H1 (cell line): ENCODE measurements at regions not wholly inside any gene's neighbourhood (a gene's known extent, or its start where the extent isn't known, plus 50 kb on each side); places are given as distances from the start of the nearest gene placed in this dataset.

Experiments used
- CTCF ChIA-PET: fragments of 300-600 bp; sonication (Branson Sonifier 250); formaldehyde crosslinking; loops from one replicate; lab custom pipeline; 2021; ENCODE audit not compliant: partially characterized antibody; lab: Charles Lee
- POLR2A ChIA-PET: fragments of 300-600 bp; sonication (Branson Sonifier 250); formaldehyde crosslinking; loops from one replicate; lab custom pipeline; 2021; ENCODE audit warnings: inconsistent platforms; ENCODE audit not compliant: partially characterized antibody; lab: Charles Lee
- DNase-seq, 2 experiments: peaks; one replicate each; pipeline versions ENCODE4 v3.0.0 to v3.0.0-alpha.2; 2010 to 2022; ENCODE audit warnings: low spot score in 2 of 2, low read depth in 1 of 2, mixed read lengths in 1 of 2
- FAIRE-seq: peaks from 2 replicates; lab custom pipeline; 2011; peaks lifted over from hg19 to GRCh38; lab: Jason Lieb, UNC
- H2AFZ ChIP-seq: 2 replicates; pipeline ENCODE4 v1.8.1; 2012; ENCODE audit warnings: low read length, inconsistent platforms
- H2AK5ac ChIP-seq: 2 replicates; pipeline ENCODE4 v1.6.1; 2013; ENCODE audit warnings: low read depth, low read length
- H2BK120ac ChIP-seq: replicated peaks from 2 replicates; pipeline ENCODE3; 2013; ENCODE audit warnings: low read depth, low read length, inconsistent platforms
- H2BK12ac ChIP-seq: 2 replicates; pipeline ENCODE4 v1.6.1; 2013; ENCODE audit warnings: low read depth, low read length
- H2BK15ac ChIP-seq: 2 replicates; pipeline ENCODE4 v1.6.1; 2013; ENCODE audit warnings: low read length
- H2BK20ac ChIP-seq: 2 replicates; pipeline ENCODE4 v1.6.1; 2013; ENCODE audit warnings: low read length
- H2BK5ac ChIP-seq: 2 replicates; pipeline ENCODE4 v1.6.1; 2013; ENCODE audit warnings: low read depth, low read length
- H3K14ac ChIP-seq: 2 replicates; pipeline ENCODE4 v1.6.1; 2013; ENCODE audit warnings: inconsistent platforms; ENCODE audit not compliant: insufficient read length
- H3K18ac ChIP-seq: 2 replicates; pipeline ENCODE4 v1.6.1; 2013; ENCODE audit warnings: low read length; ENCODE audit errors: extremely low read depth
- H3K23ac ChIP-seq: 2 replicates; pipeline ENCODE4 v1.6.1; 2013; ENCODE audit warnings: inconsistent platforms; ENCODE audit not compliant: insufficient read length
- H3K23me2 ChIP-seq: 2 replicates; pipeline ENCODE4 v1.6.1; 2013; ENCODE audit warnings: low read depth, low read length
- H3K27ac ChIP-seq: 2 replicates; pipeline ENCODE4 v1.6.1; 2011; ENCODE audit warnings: low read depth, low read length, inconsistent platforms
- H3K27me3 ChIP-seq, 4 experiments: replicated peaks in 1 of 4; 1 replicate in 1 of 4; 2 replicates in 3 of 4; pipeline versions ENCODE4 v1.6.1 to v1.8.1; 2011 to 2013; ENCODE audit warnings: low read length in 3 of 4, mild to moderate bottlenecking in 3 of 4, inconsistent platforms in 2 of 4, mixed read lengths in 2 of 4, moderate library complexity in 1 of 4; ENCODE audit not compliant: control insufficient read depth in 3 of 4, insufficient read depth in 3 of 4; ENCODE audit errors: extremely low read depth in 1 of 4
- H3K36me3 ChIP-seq, 4 experiments: 2 replicates each; pipeline versions ENCODE4 v1.6.1 to v1.8.1; 2011 to 2013; ENCODE audit warnings: mild to moderate bottlenecking in 4 of 4, low read length in 3 of 4, moderate library complexity in 2 of 4, control low read depth in 1 of 4, inconsistent platforms in 1 of 4; ENCODE audit not compliant: insufficient read depth in 4 of 4, control insufficient read depth in 2 of 4
- H3K4ac ChIP-seq: replicated peaks from 2 replicates; pipeline ENCODE3; 2013; ENCODE audit warnings: low read length, low read depth, mixed read lengths, inconsistent platforms; ENCODE audit not compliant: insufficient read length
- H3K4me1 ChIP-seq, 4 experiments: replicated peaks in 1 of 4; 1 replicate in 1 of 4; 2 replicates in 3 of 4; pipeline versions ENCODE4 v1.6.1 to v1.8.1; 2011 to 2013; ENCODE audit warnings: low read length in 3 of 4, inconsistent platforms in 2 of 4, mixed read lengths in 1 of 4; ENCODE audit not compliant: insufficient read depth in 4 of 4, control insufficient read depth in 3 of 4
- H3K4me2 ChIP-seq, 2 experiments: 2 replicates each; pipeline versions ENCODE4 v1.6.1 to v1.8.1; 2011 to 2013; ENCODE audit warnings: low read depth in 2 of 2, low read length in 2 of 2, control low read depth in 1 of 2, inconsistent platforms in 1 of 2, mild to moderate bottlenecking in 1 of 2; ENCODE audit not compliant: insufficient read depth in 1 of 2
- H3K4me3 ChIP-seq, 4 experiments: fragments of 200-600, 300-600 bp in 1 of 4; sonication (generic), shearing (Covaris generic), sonication (Bioruptor Twin) in 1 of 4; 2 replicates each; pipeline versions ENCODE4 v1.5.1 to v1.8.1; 2011 to 2016; ENCODE audit warnings: low read length in 4 of 4, low read depth in 3 of 4, control low read depth in 2 of 4, inconsistent platforms in 2 of 4, mild to moderate bottlenecking in 2 of 4, mixed read lengths in 1 of 4, moderate library complexity in 1 of 4; ENCODE audit not compliant: insufficient read depth in 2 of 4; ENCODE audit errors: extremely low read depth in 1 of 4
- H3K56ac ChIP-seq: replicated peaks from 2 replicates; pipeline ENCODE3; 2013; ENCODE audit warnings: low read depth, mild to moderate bottlenecking, mixed read lengths, low read length, inconsistent platforms; ENCODE audit not compliant: insufficient read length
- H3K79me1 ChIP-seq: 2 replicates; pipeline ENCODE4 v1.6.1; 2013; ENCODE audit warnings: low read depth, low read length, control low read depth
- H3K79me2 ChIP-seq, 2 experiments: 2 replicates each; pipeline versions ENCODE4 v1.6.1 to v1.8.1; 2012 to 2013; ENCODE audit warnings: low read length in 2 of 2, mild to moderate bottlenecking in 2 of 2, inconsistent platforms in 1 of 2; ENCODE audit not compliant: insufficient read depth in 2 of 2, control insufficient read depth in 1 of 2
- H3K9ac ChIP-seq, 4 experiments: replicated peaks in 1 of 4; 1 replicate in 1 of 4; 2 replicates in 3 of 4; pipeline versions ENCODE4 v1.6.1 to v1.8.1; 2011 to 2013; ENCODE audit warnings: low read depth in 3 of 4, low read length in 3 of 4, control low read depth in 2 of 4, mild to moderate bottlenecking in 2 of 4, moderate library complexity in 2 of 4, inconsistent platforms in 1 of 4; ENCODE audit errors: extremely low read depth in 1 of 4
- H3K9me3 ChIP-seq, 2 experiments: 2 replicates each; pipeline versions ENCODE4 v1.6.1 to v1.8.1; 2012 to 2013; ENCODE audit warnings: mild to moderate bottlenecking in 2 of 2, moderate library complexity in 2 of 2, control low read depth in 1 of 2, inconsistent platforms in 1 of 2, low read depth in 1 of 2, low read length in 1 of 2, mixed read lengths in 1 of 2; ENCODE audit not compliant: insufficient read depth in 2 of 2
- H4K20me1 ChIP-seq, 2 experiments: replicated peaks in 1 of 2; 2 replicates each; pipeline versions ENCODE3 to v1.8.1; 2011 to 2013; ENCODE audit warnings: inconsistent platforms in 2 of 2, low read length in 2 of 2, mild to moderate bottlenecking in 1 of 2; ENCODE audit not compliant: insufficient read depth in 2 of 2, control insufficient read depth in 1 of 2
- H4K5ac ChIP-seq: 2 replicates; pipeline ENCODE4 v1.6.1; 2013; ENCODE audit warnings: low read length, low read depth, mixed read lengths, inconsistent platforms; ENCODE audit not compliant: insufficient read length
- H4K8ac ChIP-seq: 2 replicates; pipeline ENCODE4 v1.8.0; 2013; ENCODE audit warnings: mild to moderate bottlenecking, moderate library complexity, low read length, inconsistent platforms; ENCODE audit not compliant: insufficient read depth; ENCODE audit errors: extremely low read depth
- H4K91ac ChIP-seq: replicated peaks from 2 replicates; pipeline ENCODE3; 2013; ENCODE audit warnings: low read length, mixed read lengths, inconsistent platforms; ENCODE audit not compliant: insufficient read length
- CHD2 ChIP-seq: IDR thresholded peaks from 2 replicates; pipeline ENCODE4 v1.6.1; 2012; ENCODE audit warnings: low read length, improper control_type of control experiment
- E2F6 ChIP-seq: IDR thresholded peaks from 2 replicates; pipeline ENCODE4 v1.6.1; 2012; ENCODE audit warnings: inconsistent platforms
- GTF2F1 ChIP-seq: IDR thresholded peaks from 2 replicates; pipeline ENCODE4 v1.6.1; 2012; ENCODE audit warnings: low read depth, low read length, improper control_type of control experiment, borderline replicate concordance
- HDAC2 ChIP-seq, 2 experiments: fragments of 300-600 bp in 1 of 2; sonication (generic) in 1 of 2; IDR thresholded peaks; 2 replicates each; pipeline ENCODE4 v1.6.1; 2011 to 2012; ENCODE audit warnings: low read depth in 2 of 2, low read length in 2 of 2, mild to moderate bottlenecking in 2 of 2, moderate library complexity in 2 of 2, borderline replicate concordance in 1 of 2, inconsistent platforms in 1 of 2
- JUND ChIP-seq: IDR thresholded peaks from 2 replicates; pipeline ENCODE4 v1.6.1; 2011; ENCODE audit warnings: mild to moderate bottlenecking, improper control_type of control experiment, low read length
- MAX ChIP-seq: IDR thresholded peaks from 2 replicates; pipeline ENCODE4 v1.6.1; 2012; ENCODE audit warnings: inconsistent platforms
- POLR2A ChIP-seq, 2 experiments: IDR thresholded peaks; 1 replicate in 1 of 2; 2 replicates in 1 of 2; pipeline ENCODE4 v1.6.1; 2011; ENCODE audit warnings: low read depth in 2 of 2, low read length in 2 of 2, mild to moderate bottlenecking in 2 of 2; ENCODE audit errors: control extremely low read depth in 1 of 2
- POU5F1 ChIP-seq: IDR thresholded peaks from 2 replicates; pipeline ENCODE4 v1.6.1; 2011; ENCODE audit warnings: low read depth, mild to moderate bottlenecking, low read length, moderate library complexity
- RAD21 ChIP-seq, 2 experiments: IDR thresholded peaks in 1 of 2; conservative IDR thresholded peaks in 1 of 2; 2 replicates each; pipeline ENCODE4 v1.6.1; 2011; ENCODE audit warnings: low read depth in 2 of 2, low read length in 2 of 2, improper control_type of control experiment in 1 of 2, inconsistent platforms in 1 of 2, mild to moderate bottlenecking in 1 of 2, moderate library complexity in 1 of 2
- RFX5 ChIP-seq: IDR thresholded peaks from 2 replicates; pipeline ENCODE4 v1.6.1; 2011; ENCODE audit warnings: low read depth, low read length, improper control_type of control experiment, borderline replicate concordance
- TBP ChIP-seq: IDR thresholded peaks from 2 replicates; pipeline ENCODE4 v1.6.1; 2011; ENCODE audit warnings: low read depth, low read length, improper control_type of control experiment
- TCF12 ChIP-seq: IDR thresholded peaks from 2 replicates; pipeline ENCODE4 v1.6.1; 2011; ENCODE audit warnings: low read depth, mild to moderate bottlenecking, low read length
- WGBS, 2 experiments: shearing (Covaris generic) in 1 of 2; methylation state at CpG; one replicate each; pipeline versions ENCODE4 v1.1.6 to v1.1.7; 2013 to 2015; ENCODE audit warnings: low lambda C conversion rate in 2 of 2, mixed read lengths in 2 of 2, inconsistent platforms in 1 of 2, low coverage in 1 of 2, missing lambda C conversion rate in 1 of 2; ENCODE audit not compliant: insufficient replicate concordance in 2 of 2, insufficient coverage in 1 of 2, insufficient read length in 1 of 2; ENCODE audit errors: extremely low coverage in 1 of 2, missing lambda C conversion rate in 1 of 2; 5-methylcytosine and 5-hydroxymethylcytosine counted together

- peaks cover 0 to 6% (median 2%) of the 10 kb centered on the region in 4 experiments; a peak in 4 of 7 replicates for H3K4me1 ChIP-seq
- H4K91ac ChIP-seq = no peak overlapping the region
- no peak overlapping the region for H4K5ac ChIP-seq
- no peak overlapping the region for H4K8ac ChIP-seq
- H2BK12ac ChIP-seq = no peak overlapping the region
- CTCF ChIA-PET = interaction anchor here (0.9 kb wide), 1 partner anchor 12 kb away, joined by 3 read pairs; no protein-coding TSS in a partner anchor
- no peak overlapping the region for H2BK120ac ChIP-seq
- H3K18ac ChIP-seq = no peak overlapping the region
- H2BK20ac ChIP-seq = no peak overlapping the region
- WGBS, 2 experiments = 88% methylated on average over 14 of the region's 14 CpGs; no CpG with 5 or more reads in 1 of the 2 experiments
- H2BK15ac ChIP-seq = no peak overlapping the region
- no peak overlapping the region for H2AFZ ChIP-seq
- H3K27me3 ChIP-seq = no peaks in the 10 kb centered on the region
- POLR2A ChIA-PET = interaction anchor here (1.6 kb wide), 1 partner anchor 12 kb away, joined by 3 read pairs; no protein-coding TSS in a partner anchor
- no peak for DNase-seq
- no peaks in the 10 kb centered on the region for H3K79me1 ChIP-seq
- H2BK5ac ChIP-seq = no peak overlapping the region
- H3K56ac ChIP-seq = no peak overlapping the region
- no peaks in the 10 kb centered on the region for H3K79me2 ChIP-seq
- no peak overlapping the region for H2AK5ac ChIP-seq
- H3K27ac ChIP-seq = no peak overlapping the region
- H3K4me2 ChIP-seq = no peak overlapping the region
- no peak overlapping the region for H3K9ac ChIP-seq
- H3K4ac ChIP-seq = no peak overlapping the region
- no peak overlapping the region for H3K4me3 ChIP-seq
- FAIRE-seq = no peak
- peaks cover 3% of the 10 kb centered on the region; the same call in 1 of the 2 replicates for H3K23me2 ChIP-seq
- H3K9me3 ChIP-seq = 0 out of 4 replicates have a peak, but pooled peaks cover 0 to 4% of the 10 kb centered on the region in 2 experiments
- H3K36me3 ChIP-seq = no peaks in the 10 kb centered on the region; a peak in 1 of 8 replicates
- no peaks in the 10 kb centered on the region for H4K20me1 ChIP-seq
- H3K14ac ChIP-seq = no peak overlapping the region
- H3K23ac ChIP-seq = no peak overlapping the region
- TF ChIP-seq POU5F1 = no peak
- TF ChIP-seq POLR2A (IDR thresholded peaks at IDR 0.05; ENCODE audit: control extremely low read depth in 1 of 2, low read depth in 2 of 2, low read length in 2 of 2) = no peak
- no peak for TF ChIP-seq RFX5
- TF ChIP-seq CHD2 = no peak
- no peak for TF ChIP-seq TCF12
- no peak for TF ChIP-seq E2F6
- no peak for TF ChIP-seq GTF2F1
- TF ChIP-seq TBP = no peak
- TF ChIP-seq HDAC2 (IDR thresholded peaks at IDR 0.05; ENCODE audit: borderline replicate concordance in 1 of 2, low read depth in 2 of 2, low read length in 2 of 2) = no peak
- no peak for TF ChIP-seq MAX
- TF ChIP-seq JUND = no peak
- TF ChIP-seq RAD21 (IDR thresholded peaks at IDR 0.05 in 1 of 2, conservative IDR thresholded peaks at IDR 0.05 in 1 of 2; ENCODE audit: low read depth in 2 of 2, low read length in 2 of 2) = no peak
Measured at GRCh38 chr19:29079356-29080032, 133.5 kb downstream of the UQCRFS1 start.
